NB4 (cell line): ENCODE measurements at regions not wholly inside any gene's neighbourhood (a gene's known extent, or its start where the extent isn't known, plus 50 kb on each side); places are given as distances from the start of the nearest gene placed in this dataset.

Source experiments
- DNase-seq: peaks from one replicate; pipeline ENCODE4 v3.0.0; 2010; ENCODE audit warnings: low read depth
- H3K4me3 ChIP-seq: one replicate; pipeline ENCODE4 v1.5.1; 2011; ENCODE audit warnings: mild to moderate bottlenecking, low read depth, low read length, moderate library complexity
- MYC ChIP-seq: IDR thresholded peaks from 2 replicates; pipeline ENCODE4 v1.6.1; 2011; ENCODE audit warnings: low read depth, low read length
- POLR2A ChIP-seq: IDR thresholded peaks from 2 replicates; pipeline ENCODE4 v1.6.1; 2011; ENCODE audit warnings: mild to moderate bottlenecking; ENCODE audit not compliant: insufficient read length; ENCODE audit errors: extremely low read depth
- TF ChIP-seq, protein P1 (sequence below): IDR thresholded peaks from 2 replicates; pipeline ENCODE4 v1.6.1; 2011; ENCODE audit warnings: low read depth, low read length
- TF ChIP-seq, protein P2 (sequence below): IDR thresholded peaks from one replicate; pipeline ENCODE4 v1.5.1; 2012; ENCODE audit warnings: low read depth, low read length

DNA sequence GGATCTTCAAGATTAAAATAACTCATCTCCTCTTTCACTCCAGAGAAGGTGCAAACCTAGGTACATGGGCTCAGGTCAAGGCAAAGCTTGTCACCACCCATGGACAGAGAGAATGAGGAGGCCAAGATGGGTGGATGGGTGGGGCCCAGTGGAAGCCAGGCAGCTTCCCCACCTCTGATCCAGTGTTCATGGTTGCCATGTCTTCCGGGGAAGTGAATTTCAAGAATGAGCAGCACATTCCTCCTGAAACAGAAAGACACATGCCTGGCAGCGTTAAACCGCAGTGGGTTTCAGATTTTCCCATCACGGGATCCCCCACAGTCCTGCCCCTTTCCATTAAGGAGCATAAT is 301.7 kb downstream of the EIPR1 start:
- no peak overlapping the region for H3K4me3 ChIP-seq
- no peak for DNase-seq
- TF ChIP-seq, protein P1, sequence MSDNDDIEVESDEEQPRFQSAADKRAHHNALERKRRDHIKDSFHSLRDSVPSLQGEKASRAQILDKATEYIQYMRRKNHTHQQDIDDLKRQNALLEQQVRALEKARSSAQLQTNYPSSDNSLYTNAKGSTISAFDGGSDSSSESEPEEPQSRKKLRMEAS = no peak
- no peak for TF ChIP-seq POLR2A
- TF ChIP-seq, protein P2, sequence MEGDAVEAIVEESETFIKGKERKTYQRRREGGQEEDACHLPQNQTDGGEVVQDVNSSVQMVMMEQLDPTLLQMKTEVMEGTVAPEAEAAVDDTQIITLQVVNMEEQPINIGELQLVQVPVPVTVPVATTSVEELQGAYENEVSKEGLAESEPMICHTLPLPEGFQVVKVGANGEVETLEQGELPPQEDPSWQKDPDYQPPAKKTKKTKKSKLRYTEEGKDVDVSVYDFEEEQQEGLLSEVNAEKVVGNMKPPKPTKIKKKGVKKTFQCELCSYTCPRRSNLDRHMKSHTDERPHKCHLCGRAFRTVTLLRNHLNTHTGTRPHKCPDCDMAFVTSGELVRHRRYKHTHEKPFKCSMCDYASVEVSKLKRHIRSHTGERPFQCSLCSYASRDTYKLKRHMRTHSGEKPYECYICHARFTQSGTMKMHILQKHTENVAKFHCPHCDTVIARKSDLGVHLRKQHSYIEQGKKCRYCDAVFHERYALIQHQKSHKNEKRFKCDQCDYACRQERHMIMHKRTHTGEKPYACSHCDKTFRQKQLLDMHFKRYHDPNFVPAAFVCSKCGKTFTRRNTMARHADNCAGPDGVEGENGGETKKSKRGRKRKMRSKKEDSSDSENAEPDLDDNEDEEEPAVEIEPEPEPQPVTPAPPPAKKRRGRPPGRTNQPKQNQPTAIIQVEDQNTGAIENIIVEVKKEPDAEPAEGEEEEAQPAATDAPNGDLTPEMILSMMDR = no peak
- TF ChIP-seq MYC = no peak

DNA sequence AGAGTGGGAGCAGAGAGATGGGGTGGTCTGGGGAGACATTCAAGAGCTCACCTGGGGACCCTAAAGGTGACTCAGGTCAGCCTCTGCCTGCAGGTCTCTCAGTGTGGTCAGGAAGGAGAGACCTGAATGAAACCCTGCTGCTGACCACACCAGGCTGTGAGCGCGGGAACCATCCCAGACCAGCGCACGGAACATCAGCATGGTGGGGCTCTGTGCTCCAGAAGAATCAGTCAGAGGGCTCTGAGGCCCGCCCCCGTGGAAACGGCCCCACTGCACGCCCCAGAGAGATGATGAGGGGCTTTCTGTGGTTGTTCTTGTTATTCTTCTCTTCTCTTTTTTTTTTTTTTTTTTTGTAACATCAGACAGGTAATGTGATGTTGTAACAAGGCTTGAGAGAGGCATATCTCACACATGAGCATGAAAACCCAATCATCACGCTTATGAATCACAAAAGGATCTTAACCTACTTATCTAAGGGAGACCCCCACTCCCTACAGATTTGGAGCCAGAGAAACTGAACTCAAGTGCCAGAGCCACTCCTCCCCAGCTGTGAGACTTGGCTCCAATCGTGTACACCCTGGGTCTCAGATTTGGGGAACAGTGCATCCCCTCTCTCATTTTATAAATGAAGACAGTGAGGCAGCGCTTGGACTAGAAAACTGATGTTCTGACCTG is 302.2 kb downstream of the EIPR1 start:
- TF ChIP-seq, protein P1 = no peak
- TF ChIP-seq MYC = no peak
- TF ChIP-seq, protein P2 = no peak
- TF ChIP-seq POLR2A = no peak
- no peak overlapping the region for H3K4me3 ChIP-seq

DNA sequence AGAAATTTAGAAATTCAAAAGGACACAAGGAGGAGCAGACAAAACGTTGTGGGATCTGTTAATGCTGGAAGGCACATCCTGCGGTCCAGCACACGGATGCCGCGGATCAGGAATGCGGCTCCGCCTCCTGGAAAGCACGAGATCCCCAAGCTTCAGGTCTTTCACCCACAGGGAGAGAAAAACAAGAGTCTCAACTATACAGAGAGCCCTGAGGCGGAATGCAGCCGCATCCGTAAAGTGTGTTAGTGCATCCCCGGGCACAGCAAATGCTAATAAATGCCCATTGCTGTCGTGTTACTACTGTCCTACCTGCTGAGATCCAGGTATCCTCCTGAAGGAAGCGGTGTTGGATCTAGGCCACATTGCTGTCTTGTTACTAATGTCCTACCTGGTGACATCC is 303.9 kb downstream of the EIPR1 start:
- TF ChIP-seq POLR2A (no peak), MYC (no peak)
- TF ChIP-seq, protein P1 = no peak
- TF ChIP-seq, protein P2 = no peak
- no peak for DNase-seq
- no peak overlapping the region for H3K4me3 ChIP-seq

More for the DNA sequence above, 302.2 kb downstream of the EIPR1 start:
- no peak for DNase-seq

DNA sequence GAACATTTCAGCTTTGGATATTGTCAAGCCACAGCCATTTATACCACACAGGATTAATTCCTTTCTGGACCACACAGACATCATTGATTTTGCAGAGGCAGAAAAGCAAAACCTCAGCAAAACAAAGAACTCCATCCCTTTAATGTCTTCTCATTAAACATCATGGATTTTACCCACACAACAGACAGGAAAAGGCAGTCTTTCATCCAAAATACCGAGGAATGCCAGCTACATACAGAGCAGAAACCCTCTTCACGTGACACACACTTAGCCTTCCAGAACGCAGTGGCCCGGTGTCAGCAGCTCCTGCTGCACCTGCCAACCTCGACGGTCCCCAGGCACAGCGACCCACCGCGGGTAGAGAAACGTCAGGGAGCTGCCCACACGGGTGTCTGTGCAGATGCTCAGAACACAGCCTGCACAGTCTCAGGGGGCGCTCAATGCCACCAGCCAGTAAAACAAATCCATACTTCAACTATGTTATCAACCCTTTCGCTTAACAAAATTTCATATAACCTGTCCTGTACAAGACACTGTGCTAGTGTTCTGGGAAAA is 304.5 kb downstream of the EIPR1 start:
- no peak overlapping the region for H3K4me3 ChIP-seq
- TF ChIP-seq, protein P1 = no peak
- TF ChIP-seq, protein P2 = no peak
- TF ChIP-seq MYC (no peak), POLR2A (no peak)
- no peak for DNase-seq

DNA sequence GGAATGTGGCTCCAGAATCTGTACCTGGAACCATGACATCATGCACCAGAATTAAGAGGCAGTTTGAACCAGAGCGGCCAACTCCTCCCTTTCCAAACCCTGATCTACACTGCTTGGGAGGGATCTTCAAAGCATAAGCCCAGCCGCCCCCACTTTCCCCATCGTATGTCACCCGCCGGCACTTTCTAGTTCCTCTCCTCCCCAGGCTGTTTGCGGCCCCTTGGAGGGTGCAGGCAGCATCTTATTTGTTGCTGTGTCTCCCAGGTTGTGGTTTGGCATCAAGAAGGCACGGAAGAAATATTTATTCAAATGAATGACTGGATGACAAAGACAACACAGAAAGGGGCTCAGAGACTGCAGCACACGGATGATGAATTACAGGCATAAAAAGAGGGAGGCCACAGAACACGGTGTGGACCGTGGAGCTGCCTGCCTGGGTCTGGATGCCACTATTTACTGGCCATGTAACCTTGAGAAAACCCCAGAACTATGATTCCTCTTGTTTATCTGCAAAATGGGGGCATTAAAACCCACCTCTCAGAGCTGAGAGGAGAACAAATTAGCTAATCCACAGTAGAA is 305.8 kb downstream of the EIPR1 start:
- DNase-seq = no peak
- TF ChIP-seq MYC = no peak
- TF ChIP-seq, protein P2 = no peak
- TF ChIP-seq POLR2A = no peak
- TF ChIP-seq, protein P1 = no peak
- no peak overlapping the region for H3K4me3 ChIP-seq

DNA sequence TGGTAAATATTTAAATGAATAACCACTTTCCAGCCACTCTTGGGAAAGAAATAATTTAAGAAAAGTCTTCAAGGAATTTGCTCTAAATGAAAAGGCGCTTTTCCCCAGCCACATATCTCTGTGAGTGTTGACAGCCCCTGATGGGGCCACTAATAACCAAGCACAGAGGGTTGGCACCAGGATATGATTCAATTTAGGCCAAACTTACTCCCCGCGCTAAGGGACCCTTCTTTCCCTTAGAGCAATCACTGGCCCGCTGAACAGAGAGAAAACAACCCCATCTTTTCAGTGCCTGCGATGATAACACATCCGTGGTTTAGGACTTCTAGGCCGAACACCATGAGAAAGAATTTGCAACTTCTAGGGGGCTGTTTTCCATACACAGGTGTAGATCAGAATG is 310.8 kb downstream of the EIPR1 start:
- no peak for TF ChIP-seq POLR2A
- TF ChIP-seq, protein P1 = no peak
- no peak for TF ChIP-seq MYC
- TF ChIP-seq, protein P2 = no peak
- DNase-seq = no peak
- no peak overlapping the region for H3K4me3 ChIP-seq
